ENCODE measurements at regions not wholly inside any gene's neighbourhood (a gene's known extent, or its start where the extent isn't known, plus 50 kb on each side); places are given as distances from the start of the nearest gene placed in this dataset.

DNA sequence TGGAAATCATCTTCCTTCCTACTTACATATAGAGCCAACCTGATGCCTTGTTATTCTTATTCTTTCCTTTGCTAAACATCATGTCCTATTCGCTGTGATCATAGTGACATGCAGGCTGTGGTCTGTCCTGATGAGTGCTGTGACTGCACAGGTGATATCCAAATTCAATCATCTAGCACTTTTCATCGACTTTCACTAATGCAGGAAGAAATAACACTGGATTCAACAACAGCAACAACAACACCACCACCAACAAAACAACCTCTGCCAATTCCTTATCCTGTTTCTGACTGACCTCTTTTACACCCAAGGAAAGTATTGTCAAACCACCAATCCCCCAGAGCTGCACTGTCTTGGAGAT lies 203.2 kb upstream of the PHYHIPL start:
- no peaks in the 10 kb centered on the region for H3K4me1 ChIP-seq
- DNase-seq (ENCODE audit: low read depth in 1 of 2, low spot score in 1 of 2) (no peak), ATAC-seq (no peak), FAIRE-seq (no peak)
- H3K4me3 ChIP-seq: no peak overlapping the region
- no peak overlapping the region for H3K4me2 ChIP-seq
- CTCF ChIA-PET: no interaction called here
- no peak overlapping the region for H3K27ac ChIP-seq
- no peak for TF ChIP-seq RNF2 (IDR thresholded peaks at IDR 0.05; ENCODE audit: borderline replicate concordance, low read depth)
- no peak for TF ChIP-seq HEYL (CRISPR knock-in tag; IDR thresholded peaks at IDR 0.05)
- no peaks in the 10 kb centered on the region for H3K9me3 ChIP-seq
- POLR2A ChIA-PET: no interaction called here
- WGBS (ENCODE audit: missing lambda C conversion rate): 53% methylated on average over 2 of the region's 2 CpGs

DNA sequence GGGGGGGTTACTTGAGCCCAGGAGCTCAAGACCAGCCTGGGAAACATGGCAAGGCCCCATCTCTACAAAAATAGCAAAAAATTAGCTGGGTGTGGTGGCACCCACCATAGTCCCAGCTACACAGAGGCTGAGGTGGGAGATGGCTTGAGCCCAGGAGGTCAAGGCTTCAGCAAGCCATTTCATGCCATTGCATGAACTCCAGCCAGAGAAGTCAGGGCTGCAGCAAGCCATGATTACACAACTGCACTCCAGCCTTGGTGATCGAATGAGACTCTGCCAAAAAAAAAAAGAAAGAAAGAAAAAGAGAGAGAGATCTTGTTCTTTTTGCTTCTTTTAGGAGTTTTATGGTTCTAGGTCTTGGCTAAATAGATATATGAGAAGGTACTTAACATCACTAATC lies 200.2 kb upstream of the PHYHIPL start:
- no peak overlapping the region for H3K4me3 ChIP-seq
- no peaks in the 10 kb centered on the region for H3K9me3 ChIP-seq
- H3K4me2 ChIP-seq: no peak overlapping the region
- no peak overlapping the region for H3K27ac ChIP-seq
- WGBS (ENCODE audit: missing lambda C conversion rate): 91% methylated on average over 1 of the region's 1 CpG
- TF ChIP-seq, protein P1, sequence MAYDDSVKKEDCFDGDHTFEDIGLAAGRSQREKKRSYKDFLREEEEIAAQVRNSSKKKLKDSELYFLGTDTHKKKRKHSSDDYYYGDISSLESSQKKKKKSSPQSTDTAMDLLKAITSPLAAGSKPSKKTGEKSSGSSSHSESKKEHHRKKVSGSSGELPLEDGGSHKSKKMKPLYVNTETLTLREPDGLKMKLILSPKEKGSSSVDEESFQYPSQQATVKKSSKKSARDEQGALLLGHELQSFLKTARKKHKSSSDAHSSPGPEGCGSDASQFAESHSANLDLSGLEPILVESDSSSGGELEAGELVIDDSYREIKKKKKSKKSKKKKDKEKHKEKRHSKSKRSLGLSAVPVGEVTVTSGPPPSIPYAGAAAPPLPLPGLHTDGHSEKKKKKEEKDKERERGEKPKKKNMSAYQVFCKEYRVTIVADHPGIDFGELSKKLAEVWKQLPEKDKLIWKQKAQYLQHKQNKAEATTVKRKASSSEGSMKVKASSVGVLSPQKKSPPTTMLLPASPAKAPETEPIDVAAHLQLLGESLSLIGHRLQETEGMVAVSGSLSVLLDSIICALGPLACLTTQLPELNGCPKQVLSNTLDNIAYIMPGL (CRISPR knock-in tag; IDR thresholded peaks at IDR 0.05; ENCODE audit: borderline replicate concordance): no peak
- TF ChIP-seq FOSB (CRISPR knock-in tag; IDR thresholded peaks at IDR 0.05) (no peak), TFCP2L1 (CRISPR knock-in tag; IDR thresholded peaks at IDR 0.05) (no peak), RAD21 (conservative IDR thresholded peaks at IDR 0.05 in 1 of 2, IDR thresholded peaks at IDR 0.05 in 1 of 2) (no peak), RFX5 (IDR thresholded peaks at IDR 0.05) (no peak), NFE2L2 (conservative IDR thresholded peaks at IDR 0.05; ENCODE audit: low read length) (no peak), GATA3 (IDR thresholded peaks at IDR 0.05; ENCODE audit: borderline replicate concordance) (no peak), CBX2 (IDR thresholded peaks at IDR 0.05; ENCODE audit: borderline replicate concordance, low read depth) (no peak), FOSL2 (IDR thresholded peaks at IDR 0.05) (no peak), FOSL2 (CRISPR knock-in tag; IDR thresholded peaks at IDR 0.05) (no peak), RARB (CRISPR knock-in tag; IDR thresholded peaks at IDR 0.05) (no peak)
- TF ChIP-seq, protein P2, sequence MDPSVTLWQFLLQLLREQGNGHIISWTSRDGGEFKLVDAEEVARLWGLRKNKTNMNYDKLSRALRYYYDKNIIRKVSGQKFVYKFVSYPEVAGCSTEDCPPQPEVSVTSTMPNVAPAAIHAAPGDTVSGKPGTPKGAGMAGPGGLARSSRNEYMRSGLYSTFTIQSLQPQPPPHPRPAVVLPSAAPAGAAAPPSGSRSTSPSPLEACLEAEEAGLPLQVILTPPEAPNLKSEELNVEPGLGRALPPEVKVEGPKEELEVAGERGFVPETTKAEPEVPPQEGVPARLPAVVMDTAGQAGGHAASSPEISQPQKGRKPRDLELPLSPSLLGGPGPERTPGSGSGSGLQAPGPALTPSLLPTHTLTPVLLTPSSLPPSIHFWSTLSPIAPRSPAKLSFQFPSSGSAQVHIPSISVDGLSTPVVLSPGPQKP (IDR thresholded peaks at IDR 0.05; ENCODE audit: low read depth, low read length): no peak
- TF ChIP-seq, protein P3, sequence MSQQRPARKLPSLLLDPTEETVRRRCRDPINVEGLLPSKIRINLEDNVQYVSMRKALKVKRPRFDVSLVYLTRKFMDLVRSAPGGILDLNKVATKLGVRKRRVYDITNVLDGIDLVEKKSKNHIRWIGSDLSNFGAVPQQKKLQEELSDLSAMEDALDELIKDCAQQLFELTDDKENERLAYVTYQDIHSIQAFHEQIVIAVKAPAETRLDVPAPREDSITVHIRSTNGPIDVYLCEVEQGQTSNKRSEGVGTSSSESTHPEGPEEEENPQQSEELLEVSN (IDR thresholded peaks at IDR 0.05; ENCODE audit: borderline replicate concordance, low read depth): no peak
- DNase-seq (ENCODE audit: low read depth in 1 of 2, low spot score in 1 of 2) (no peak), FAIRE-seq (no peak), ATAC-seq (no peak)
- ChIA-PET POLR2A (no interaction called here), CTCF (no interaction called here)
- no peaks in the 10 kb centered on the region for H3K4me1 ChIP-seq

- Histone ChIP-seq H3K4me3 (no peak overlapping the region), H3K27ac (no peak overlapping the region), H3K4me2 (no peak overlapping the region), H3K4me1 (no peaks in the 10 kb centered on the region), H3K9me3 (no peaks in the 10 kb centered on the region)
- DNase-seq (ENCODE audit: low read depth in 1 of 2, low spot score in 1 of 2) (no peak), ATAC-seq (no peak), FAIRE-seq (no peak)
- 49% methylated on average over 3 of the region's 3 CpGs for WGBS (ENCODE audit: missing lambda C conversion rate)
- CTCF ChIA-PET: interaction anchor here (1.0 kb wide), 1 partner anchor 86 kb away, joined by 3 read pairs; no protein-coding TSS in a partner anchor
- POLR2A ChIA-PET: no interaction called here
- TF ChIP-seq RNF2 (IDR thresholded peaks at IDR 0.05; ENCODE audit: borderline replicate concordance, low read depth): no peak
- TF ChIP-seq, protein P4, sequence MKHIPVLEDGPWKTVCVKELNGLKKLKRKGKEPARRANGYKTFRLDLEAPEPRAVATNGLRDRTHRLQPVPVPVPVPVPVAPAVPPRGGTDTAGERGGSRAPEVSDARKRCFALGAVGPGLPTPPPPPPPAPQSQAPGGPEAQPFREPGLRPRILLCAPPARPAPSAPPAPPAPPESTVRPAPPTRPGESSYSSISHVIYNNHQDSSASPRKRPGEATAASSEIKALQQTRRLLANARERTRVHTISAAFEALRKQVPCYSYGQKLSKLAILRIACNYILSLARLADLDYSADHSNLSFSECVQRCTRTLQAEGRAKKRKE (CRISPR knock-in tag; IDR thresholded peaks at IDR 0.05; ENCODE audit: low read depth): no peak
- TF ChIP-seq, protein P5, sequence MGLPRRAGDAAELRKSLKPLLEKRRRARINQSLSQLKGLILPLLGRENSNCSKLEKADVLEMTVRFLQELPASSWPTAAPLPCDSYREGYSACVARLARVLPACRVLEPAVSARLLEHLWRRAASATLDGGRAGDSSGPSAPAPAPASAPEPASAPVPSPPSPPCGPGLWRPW (IDR thresholded peaks at IDR 0.05): no peak
- TF ChIP-seq BHLHE40 (IDR thresholded peaks at IDR 0.05; ENCODE audit: low read depth, low read length): no peak
- no peak for TF ChIP-seq FOSL2 (IDR thresholded peaks at IDR 0.05)
- TF ChIP-seq FOSL2 (CRISPR knock-in tag; IDR thresholded peaks at IDR 0.05): no peak
- TF ChIP-seq CEBPB (IDR thresholded peaks at IDR 0.05): no peak
- TF ChIP-seq REST (IDR thresholded peaks at IDR 0.05): no peak
- TF ChIP-seq CBX2 (IDR thresholded peaks at IDR 0.05; ENCODE audit: borderline replicate concordance, low read depth): no peak
- TF ChIP-seq HOXB5 (CRISPR knock-in tag; IDR thresholded peaks at IDR 0.05): no peak
- no peak for TF ChIP-seq POLR2A (IDR thresholded peaks at IDR 0.05; ENCODE audit: low read length)
- no peak for TF ChIP-seq FOXS1 (CRISPR knock-in tag; IDR thresholded peaks at IDR 0.05)
- TF ChIP-seq PBX3 (IDR thresholded peaks at IDR 0.05): no peak
- no peak for TF ChIP-seq POLR2AphosphoS2 (conservative IDR thresholded peaks at IDR 0.05; ENCODE audit: low read length)
- no peak for TF ChIP-seq KDM5A (IDR thresholded peaks at IDR 0.05)
- TF ChIP-seq SREBF2 (IDR thresholded peaks at IDR 0.05): no peak
These were observed 196.7 kb upstream of the PHYHIPL start for GRCh38 chr10:58979711-58980110.
